AG10803 (cell line): ENCODE measurements at regions not wholly inside any gene's neighbourhood (a gene's known extent, or its start where the extent isn't known, plus 50 kb on each side); places are given as distances from the start of the nearest gene placed in this dataset.
A peak's percentile ranks its signal among the peaks of the same experiment; 100 is the strongest.

ENCODE experiments used
- DNase-seq: peaks from one replicate; pipeline ENCODE4 v3.0.0; 2010; ENCODE audit warnings: low read depth
- H3K4me3 ChIP-seq: 2 replicates; pipeline ENCODE4 v1.5.1; 2011; ENCODE audit warnings: mild to moderate bottlenecking, low read length, control low read depth
- TF ChIP-seq, protein P1 (sequence below): conservative IDR thresholded peaks from 2 replicates; pipeline ENCODE4 v1.5.1; 2011; ENCODE audit warnings: mild to moderate bottlenecking, low read length, control low read depth, inconsistent platforms

GRCh38 chr11:41781441-41781840 lies 322.0 kb upstream of the LRRC4C start:
- no peak overlapping the region for H3K4me3 ChIP-seq
- DNase-seq, result no peak
- TF ChIP-seq, protein P1, sequence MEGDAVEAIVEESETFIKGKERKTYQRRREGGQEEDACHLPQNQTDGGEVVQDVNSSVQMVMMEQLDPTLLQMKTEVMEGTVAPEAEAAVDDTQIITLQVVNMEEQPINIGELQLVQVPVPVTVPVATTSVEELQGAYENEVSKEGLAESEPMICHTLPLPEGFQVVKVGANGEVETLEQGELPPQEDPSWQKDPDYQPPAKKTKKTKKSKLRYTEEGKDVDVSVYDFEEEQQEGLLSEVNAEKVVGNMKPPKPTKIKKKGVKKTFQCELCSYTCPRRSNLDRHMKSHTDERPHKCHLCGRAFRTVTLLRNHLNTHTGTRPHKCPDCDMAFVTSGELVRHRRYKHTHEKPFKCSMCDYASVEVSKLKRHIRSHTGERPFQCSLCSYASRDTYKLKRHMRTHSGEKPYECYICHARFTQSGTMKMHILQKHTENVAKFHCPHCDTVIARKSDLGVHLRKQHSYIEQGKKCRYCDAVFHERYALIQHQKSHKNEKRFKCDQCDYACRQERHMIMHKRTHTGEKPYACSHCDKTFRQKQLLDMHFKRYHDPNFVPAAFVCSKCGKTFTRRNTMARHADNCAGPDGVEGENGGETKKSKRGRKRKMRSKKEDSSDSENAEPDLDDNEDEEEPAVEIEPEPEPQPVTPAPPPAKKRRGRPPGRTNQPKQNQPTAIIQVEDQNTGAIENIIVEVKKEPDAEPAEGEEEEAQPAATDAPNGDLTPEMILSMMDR, result no peak

- TF ChIP-seq, protein P1, result no peak
- DNase-seq, result no peak
- no peak overlapping the region for H3K4me3 ChIP-seq
Measured at GRCh38 chr11:41784513-41785335, 325.3 kb upstream of the LRRC4C start.

GRCh38 chr11:41786087-41786486 lies 326.6 kb upstream of the LRRC4C start:
- peak; percentile 21 for DNase-seq
- no peak overlapping the region for H3K4me3 ChIP-seq
- TF ChIP-seq, protein P1, result no peak

- TF ChIP-seq, protein P1, result no peak
- DNase-seq, result no peak
- no peak overlapping the region for H3K4me3 ChIP-seq
Measured at GRCh38 chr11:41788177-41788576, 328.7 kb upstream of the LRRC4C start.

GRCh38 chr11:41789376-41789775 lies 329.9 kb upstream of the LRRC4C start:
- no peak overlapping the region for H3K4me3 ChIP-seq
- TF ChIP-seq, protein P1, result no peak
- no peak for DNase-seq

DNA sequence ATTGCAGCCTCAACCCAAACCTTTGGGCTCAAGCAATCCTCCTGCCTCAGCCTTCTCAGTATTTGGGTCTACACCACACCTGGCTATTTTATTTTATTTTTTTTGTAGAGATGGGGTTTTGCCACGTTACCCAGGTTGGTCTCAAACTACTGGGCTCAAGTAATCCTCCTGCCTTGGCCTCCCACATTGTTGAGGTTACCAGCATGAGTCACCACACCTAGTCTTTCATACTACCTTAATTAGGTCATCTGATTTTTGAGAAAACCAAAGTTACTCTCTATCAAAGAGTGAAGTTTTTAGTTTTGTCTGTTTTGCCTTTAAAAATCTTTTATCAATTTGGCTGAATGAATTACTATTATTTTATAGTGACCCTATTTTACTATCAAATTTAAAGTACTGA lies 335.6 kb upstream of the LRRC4C start:
- H3K4me3 ChIP-seq, result no peak overlapping the region
- DNase-seq, result no peak
- TF ChIP-seq, protein P1, result no peak

GRCh38 chr11:41799754-41800153 lies 340.3 kb upstream of the LRRC4C start:
- no peak overlapping the region for H3K4me3 ChIP-seq
- no peak for DNase-seq
- TF ChIP-seq, protein P1, result no peak
